ENCODE measurements at regions not wholly inside any gene's neighbourhood (a gene's known extent, or its start where the extent isn't known, plus 50 kb on each side); places are given as distances from the start of the nearest gene placed in this dataset.

DNA sequence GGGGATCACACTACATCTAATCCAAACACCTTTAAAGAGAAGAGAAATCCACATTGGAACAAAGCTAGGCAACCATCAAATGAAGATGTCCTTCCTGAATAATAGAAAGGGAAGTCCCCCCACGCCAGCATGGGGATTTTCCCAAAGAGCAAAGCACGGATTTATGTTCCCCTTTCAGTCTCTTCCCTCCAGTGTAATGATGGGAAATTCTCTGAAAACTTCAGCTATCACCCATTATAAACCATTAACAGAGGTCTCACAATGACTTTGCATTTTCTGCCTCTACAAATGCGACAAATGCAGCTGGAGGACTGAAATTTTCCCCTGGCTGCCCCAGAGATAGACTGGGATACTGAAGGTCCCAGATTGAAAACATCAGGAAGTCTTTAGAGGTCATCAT lies 368.7 kb downstream of the EFNA5 start (continued):
- TF ChIP-seq, protein P1, sequence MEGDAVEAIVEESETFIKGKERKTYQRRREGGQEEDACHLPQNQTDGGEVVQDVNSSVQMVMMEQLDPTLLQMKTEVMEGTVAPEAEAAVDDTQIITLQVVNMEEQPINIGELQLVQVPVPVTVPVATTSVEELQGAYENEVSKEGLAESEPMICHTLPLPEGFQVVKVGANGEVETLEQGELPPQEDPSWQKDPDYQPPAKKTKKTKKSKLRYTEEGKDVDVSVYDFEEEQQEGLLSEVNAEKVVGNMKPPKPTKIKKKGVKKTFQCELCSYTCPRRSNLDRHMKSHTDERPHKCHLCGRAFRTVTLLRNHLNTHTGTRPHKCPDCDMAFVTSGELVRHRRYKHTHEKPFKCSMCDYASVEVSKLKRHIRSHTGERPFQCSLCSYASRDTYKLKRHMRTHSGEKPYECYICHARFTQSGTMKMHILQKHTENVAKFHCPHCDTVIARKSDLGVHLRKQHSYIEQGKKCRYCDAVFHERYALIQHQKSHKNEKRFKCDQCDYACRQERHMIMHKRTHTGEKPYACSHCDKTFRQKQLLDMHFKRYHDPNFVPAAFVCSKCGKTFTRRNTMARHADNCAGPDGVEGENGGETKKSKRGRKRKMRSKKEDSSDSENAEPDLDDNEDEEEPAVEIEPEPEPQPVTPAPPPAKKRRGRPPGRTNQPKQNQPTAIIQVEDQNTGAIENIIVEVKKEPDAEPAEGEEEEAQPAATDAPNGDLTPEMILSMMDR (IDR thresholded peaks at IDR 0.05): no peak

DNA sequence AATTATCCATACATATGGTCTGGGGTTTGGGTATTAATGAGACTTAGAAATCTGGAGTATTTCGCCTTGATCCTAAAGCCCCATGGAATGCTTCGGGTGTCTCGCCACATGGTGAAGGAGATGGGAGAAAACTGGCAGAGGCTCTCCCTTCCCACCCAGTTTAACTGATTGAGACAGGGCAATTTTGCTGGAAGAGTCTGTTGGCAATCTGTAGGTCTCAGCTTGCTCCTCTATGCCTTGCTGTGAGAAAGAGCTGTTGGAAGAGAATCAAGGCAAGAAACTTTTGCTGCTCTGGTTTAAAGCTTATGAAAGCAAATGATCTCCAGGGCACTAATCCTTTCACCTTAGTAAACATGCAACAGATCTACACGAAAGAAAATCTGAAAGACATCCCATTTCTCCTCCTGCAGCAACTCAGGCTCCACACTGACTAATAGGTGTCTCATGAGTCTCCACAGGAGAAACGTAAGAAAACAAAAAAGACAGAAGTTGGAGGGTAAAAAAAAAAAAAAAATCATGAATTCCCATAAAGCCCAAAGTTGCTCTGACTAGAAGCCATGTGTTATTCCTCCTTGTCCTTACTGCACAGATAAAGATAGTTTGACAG lies 369.9 kb downstream of the EFNA5 start:
- Histone ChIP-seq H2AFZ (ENCODE audit: low read depth) (no peak overlapping the region), H3K4me1 (ENCODE audit: control insufficient read depth in 1 of 2, insufficient read depth in 2 of 2, low read depth in 1 of 2, low read length in 1 of 2) (no peaks in the 10 kb centered on the region), H4K20me1 (ENCODE audit: insufficient read depth) (no peaks in the 10 kb centered on the region), H3K4me3 (ENCODE audit: low read depth in 2 of 2, low read length in 1 of 2) (no peak overlapping the region), H3F3A (replicated peaks; ENCODE audit: insufficient read depth) (no peaks in the 10 kb centered on the region), H3K27me3 (ENCODE audit: insufficient read depth) (no peaks in the 10 kb centered on the region), H3K9me3 (no peaks in the 10 kb centered on the region), H3K27ac (ENCODE audit: low read depth in 2 of 2, low read length in 1 of 2) (no peak overlapping the region), H3K36me3 (replicated peaks in 1 of 2; ENCODE audit: control insufficient read depth in 1 of 2, insufficient read depth in 2 of 2, low read length in 1 of 2) (no peaks in the 10 kb centered on the region), H3K9ac (no peak overlapping the region), H3K79me2 (ENCODE audit: insufficient read depth) (no peaks in the 10 kb centered on the region), H3K4me2 (no peak overlapping the region), H3K9me2 (no peaks in the 10 kb centered on the region)
- ChIA-PET POLR2A (no interaction called here), CTCF (interaction anchor here (0.6 kb wide), 1 partner anchor 187 kb away, joined by 3 read pairs; no protein-coding TSS in a partner anchor)
- no peak for DNase-seq
- no peak for TF ChIP-seq RFX5 (IDR thresholded peaks at IDR 0.05; ENCODE audit: low read length)
- no peak for TF ChIP-seq TCF12 (IDR thresholded peaks at IDR 0.05)
- no peak for TF ChIP-seq RAD21 (IDR thresholded peaks at IDR 0.05; ENCODE audit: low read length)
- no peak for TF ChIP-seq MEF2A (IDR thresholded peaks at IDR 0.05; ENCODE audit: borderline replicate concordance, low read depth)
- TF ChIP-seq NRF1 (IDR thresholded peaks at IDR 0.05; ENCODE audit: low read depth, low read length): no peak
- TF ChIP-seq FOXM1 (IDR thresholded peaks at IDR 0.05; ENCODE audit: low read depth): no peak
- TF ChIP-seq, protein P2, sequence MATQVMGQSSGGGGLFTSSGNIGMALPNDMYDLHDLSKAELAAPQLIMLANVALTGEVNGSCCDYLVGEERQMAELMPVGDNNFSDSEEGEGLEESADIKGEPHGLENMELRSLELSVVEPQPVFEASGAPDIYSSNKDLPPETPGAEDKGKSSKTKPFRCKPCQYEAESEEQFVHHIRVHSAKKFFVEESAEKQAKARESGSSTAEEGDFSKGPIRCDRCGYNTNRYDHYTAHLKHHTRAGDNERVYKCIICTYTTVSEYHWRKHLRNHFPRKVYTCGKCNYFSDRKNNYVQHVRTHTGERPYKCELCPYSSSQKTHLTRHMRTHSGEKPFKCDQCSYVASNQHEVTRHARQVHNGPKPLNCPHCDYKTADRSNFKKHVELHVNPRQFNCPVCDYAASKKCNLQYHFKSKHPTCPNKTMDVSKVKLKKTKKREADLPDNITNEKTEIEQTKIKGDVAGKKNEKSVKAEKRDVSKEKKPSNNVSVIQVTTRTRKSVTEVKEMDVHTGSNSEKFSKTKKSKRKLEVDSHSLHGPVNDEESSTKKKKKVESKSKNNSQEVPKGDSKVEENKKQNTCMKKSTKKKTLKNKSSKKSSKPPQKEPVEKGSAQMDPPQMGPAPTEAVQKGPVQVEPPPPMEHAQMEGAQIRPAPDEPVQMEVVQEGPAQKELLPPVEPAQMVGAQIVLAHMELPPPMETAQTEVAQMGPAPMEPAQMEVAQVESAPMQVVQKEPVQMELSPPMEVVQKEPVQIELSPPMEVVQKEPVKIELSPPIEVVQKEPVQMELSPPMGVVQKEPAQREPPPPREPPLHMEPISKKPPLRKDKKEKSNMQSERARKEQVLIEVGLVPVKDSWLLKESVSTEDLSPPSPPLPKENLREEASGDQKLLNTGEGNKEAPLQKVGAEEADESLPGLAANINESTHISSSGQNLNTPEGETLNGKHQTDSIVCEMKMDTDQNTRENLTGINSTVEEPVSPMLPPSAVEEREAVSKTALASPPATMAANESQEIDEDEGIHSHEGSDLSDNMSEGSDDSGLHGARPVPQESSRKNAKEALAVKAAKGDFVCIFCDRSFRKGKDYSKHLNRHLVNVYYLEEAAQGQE (IDR thresholded peaks at IDR 0.05; ENCODE audit: low read depth, low read length): no peak
- TF ChIP-seq FOXJ3 (CRISPR knock-in tag; IDR thresholded peaks at IDR 0.05): no peak
- no peak for TF ChIP-seq SIN3A (IDR thresholded peaks at IDR 0.05; ENCODE audit: borderline replicate concordance, low read depth, low read length)
- no peak for TF ChIP-seq RCOR1 (IDR thresholded peaks at IDR 0.05; ENCODE audit: low read length)
- TF ChIP-seq, protein P3, sequence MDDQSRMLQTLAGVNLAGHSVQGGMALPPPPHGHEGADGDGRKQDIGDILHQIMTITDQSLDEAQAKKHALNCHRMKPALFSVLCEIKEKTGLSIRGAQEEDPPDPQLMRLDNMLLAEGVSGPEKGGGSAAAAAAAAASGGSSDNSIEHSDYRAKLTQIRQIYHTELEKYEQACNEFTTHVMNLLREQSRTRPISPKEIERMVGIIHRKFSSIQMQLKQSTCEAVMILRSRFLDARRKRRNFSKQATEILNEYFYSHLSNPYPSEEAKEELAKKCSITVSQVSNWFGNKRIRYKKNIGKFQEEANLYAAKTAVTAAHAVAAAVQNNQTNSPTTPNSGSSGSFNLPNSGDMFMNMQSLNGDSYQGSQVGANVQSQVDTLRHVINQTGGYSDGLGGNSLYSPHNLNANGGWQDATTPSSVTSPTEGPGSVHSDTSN (IDR thresholded peaks at IDR 0.05): no peak
- TF ChIP-seq, protein P4, sequence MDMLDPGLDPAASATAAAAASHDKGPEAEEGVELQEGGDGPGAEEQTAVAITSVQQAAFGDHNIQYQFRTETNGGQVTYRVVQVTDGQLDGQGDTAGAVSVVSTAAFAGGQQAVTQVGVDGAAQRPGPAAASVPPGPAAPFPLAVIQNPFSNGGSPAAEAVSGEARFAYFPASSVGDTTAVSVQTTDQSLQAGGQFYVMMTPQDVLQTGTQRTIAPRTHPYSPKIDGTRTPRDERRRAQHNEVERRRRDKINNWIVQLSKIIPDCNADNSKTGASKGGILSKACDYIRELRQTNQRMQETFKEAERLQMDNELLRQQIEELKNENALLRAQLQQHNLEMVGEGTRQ (IDR thresholded peaks at IDR 0.05; ENCODE audit: borderline replicate concordance, low read depth, low read length): no peak
- no peak for TF ChIP-seq SMC3 (IDR thresholded peaks at IDR 0.05; ENCODE audit: low read depth, low read length)
- TF ChIP-seq JUND (IDR thresholded peaks at IDR 0.05): no peak
- TF ChIP-seq EP300 (IDR thresholded peaks at IDR 0.05; ENCODE audit: borderline replicate concordance in 1 of 2, low read depth in 1 of 2, low read length in 1 of 2): no peak
- no peak for TF ChIP-seq CHD2 (IDR thresholded peaks at IDR 0.05; ENCODE audit: low read length, partially characterized antibody)
- no peak for TF ChIP-seq FOSL2 (IDR thresholded peaks at IDR 0.05; ENCODE audit: borderline replicate concordance, low read depth)
- TF ChIP-seq, protein P5, sequence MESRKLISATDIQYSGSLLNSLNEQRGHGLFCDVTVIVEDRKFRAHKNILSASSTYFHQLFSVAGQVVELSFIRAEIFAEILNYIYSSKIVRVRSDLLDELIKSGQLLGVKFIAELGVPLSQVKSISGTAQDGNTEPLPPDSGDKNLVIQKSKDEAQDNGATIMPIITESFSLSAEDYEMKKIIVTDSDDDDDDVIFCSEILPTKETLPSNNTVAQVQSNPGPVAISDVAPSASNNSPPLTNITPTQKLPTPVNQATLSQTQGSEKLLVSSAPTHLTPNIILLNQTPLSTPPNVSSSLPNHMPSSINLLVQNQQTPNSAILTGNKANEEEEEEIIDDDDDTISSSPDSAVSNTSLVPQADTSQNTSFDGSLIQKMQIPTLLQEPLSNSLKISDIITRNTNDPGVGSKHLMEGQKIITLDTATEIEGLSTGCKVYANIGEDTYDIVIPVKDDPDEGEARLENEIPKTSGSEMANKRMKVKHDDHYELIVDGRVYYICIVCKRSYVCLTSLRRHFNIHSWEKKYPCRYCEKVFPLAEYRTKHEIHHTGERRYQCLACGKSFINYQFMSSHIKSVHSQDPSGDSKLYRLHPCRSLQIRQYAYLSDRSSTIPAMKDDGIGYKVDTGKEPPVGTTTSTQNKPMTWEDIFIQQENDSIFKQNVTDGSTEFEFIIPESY (IDR thresholded peaks at IDR 0.05; ENCODE audit: borderline replicate concordance, low read depth): no peak
- no peak for TF ChIP-seq YY1 (IDR thresholded peaks at IDR 0.05; ENCODE audit: low read depth)
- 76% methylated on average over 5 of the region's 5 CpGs for WGBS (ENCODE audit: low lambda C conversion rate)
